ENCODE measurements at regions not wholly inside any gene's neighbourhood (a gene's known extent, or its start where the extent isn't known, plus 50 kb on each side); places are given as distances from the start of the nearest gene placed in this dataset.

- H3K9me3 Mint-ChIP-seq, result no peaks in the 10 kb centered on the region
These were observed 250.4 kb downstream of the PTBP2 start for GRCh38 chr1:96971849-96972602.

GRCh38 chr1:96973605-96974004 lies 252.0 kb downstream of the PTBP2 start:
- Mint-ChIP-seq H3K4me3 (no peak overlapping the region), H3K36me3 (ENCODE audit: insufficient read depth) (no peaks in the 10 kb centered on the region), H3K27me3 (ENCODE audit: low read depth) (peaks cover 21% of the 10 kb centered on the region), H3K9me3 (no peaks in the 10 kb centered on the region), H3K4me1 (ENCODE audit: low read depth) (no peaks in the 10 kb centered on the region)
- ATAC-seq, result no peak
- no peak for DNase-seq

More at GRCh38 chr1:96971849-96972602, 250.4 kb downstream of the PTBP2 start:
- no peaks in the 10 kb centered on the region for H3K36me3 Mint-ChIP-seq (ENCODE audit: insufficient read depth)
- H3K4me1 Mint-ChIP-seq (ENCODE audit: low read depth), result no peaks in the 10 kb centered on the region
- no peak overlapping the region for H3K4me3 Mint-ChIP-seq
- DNase-seq (no peak), ATAC-seq (no peak)
- peaks cover 28% of the 10 kb centered on the region for H3K27me3 Mint-ChIP-seq (ENCODE audit: low read depth)

- no peak for DNase-seq
- Mint-ChIP-seq H3K4me3 (no peak overlapping the region), H3K27me3 (ENCODE audit: low read depth) (peaks cover 11% of the 10 kb centered on the region), H3K9me3 (no peaks in the 10 kb centered on the region), H3K4me1 (ENCODE audit: low read depth) (no peaks in the 10 kb centered on the region), H3K36me3 (ENCODE audit: insufficient read depth) (no peaks in the 10 kb centered on the region)
- no peak for ATAC-seq
These were observed 256.9 kb downstream of the PTBP2 start for GRCh38 chr1:96978444-96978843.

GRCh38 chr1:96978901-96979300 lies 257.3 kb downstream of the PTBP2 start:
- Mint-ChIP-seq H3K27me3 (ENCODE audit: low read depth) (peaks cover 10% of the 10 kb centered on the region), H3K36me3 (ENCODE audit: insufficient read depth) (no peaks in the 10 kb centered on the region), H3K4me3 (no peak overlapping the region), H3K4me1 (ENCODE audit: low read depth) (no peaks in the 10 kb centered on the region), H3K9me3 (no peaks in the 10 kb centered on the region)
- DNase-seq (no peak), ATAC-seq (no peak)

GRCh38 chr1:96979304-96980268 lies 258.0 kb downstream of the PTBP2 start:
- Mint-ChIP-seq H3K27me3 (ENCODE audit: low read depth) (peaks cover 6% of the 10 kb centered on the region), H3K36me3 (ENCODE audit: insufficient read depth) (no peaks in the 10 kb centered on the region), H3K9me3 (no peaks in the 10 kb centered on the region), H3K4me3 (no peak overlapping the region), H3K4me1 (ENCODE audit: low read depth) (no peaks in the 10 kb centered on the region)
- DNase-seq (no peak), ATAC-seq (no peak)

GRCh38 chr1:96980448-96980847 lies 258.9 kb downstream of the PTBP2 start:
- no peaks in the 10 kb centered on the region for H3K36me3 Mint-ChIP-seq (ENCODE audit: insufficient read depth)

GRCh38 chr1:96981181-96981580 lies 259.6 kb downstream of the PTBP2 start:
- no peaks in the 10 kb centered on the region for H3K9me3 Mint-ChIP-seq
- H3K36me3 Mint-ChIP-seq (ENCODE audit: insufficient read depth), result no peaks in the 10 kb centered on the region
- H3K4me3 Mint-ChIP-seq, result no peak overlapping the region
- ATAC-seq, result no peak
- no peaks in the 10 kb centered on the region for H3K4me1 Mint-ChIP-seq (ENCODE audit: low read depth)
- peaks cover 5% of the 10 kb centered on the region for H3K27me3 Mint-ChIP-seq (ENCODE audit: low read depth)
- no peak for DNase-seq

More at GRCh38 chr1:96980448-96980847, 258.9 kb downstream of the PTBP2 start:
- Mint-ChIP-seq H3K4me1 (ENCODE audit: low read depth) (no peaks in the 10 kb centered on the region), H3K9me3 (no peaks in the 10 kb centered on the region), H3K27me3 (ENCODE audit: low read depth) (peaks cover 6% of the 10 kb centered on the region), H3K4me3 (no peak overlapping the region)
- DNase-seq (no peak), ATAC-seq (no peak)

GRCh38 chr1:96982118-96982517 lies 260.5 kb downstream of the PTBP2 start:
- no peak for ATAC-seq
- Mint-ChIP-seq H3K9me3 (no peaks in the 10 kb centered on the region), H3K4me3 (no peak overlapping the region), H3K4me1 (ENCODE audit: low read depth) (no peaks in the 10 kb centered on the region), H3K36me3 (ENCODE audit: insufficient read depth) (no peaks in the 10 kb centered on the region), H3K27me3 (ENCODE audit: low read depth) (peaks cover 5% of the 10 kb centered on the region)
- no peak for DNase-seq

GRCh38 chr1:96983866-96984265 lies 262.3 kb downstream of the PTBP2 start:
- no peak for DNase-seq
- Mint-ChIP-seq H3K9me3 (no peaks in the 10 kb centered on the region), H3K4me1 (ENCODE audit: low read depth) (no peaks in the 10 kb centered on the region), H3K36me3 (ENCODE audit: insufficient read depth) (no peaks in the 10 kb centered on the region), H3K4me3 (no peak overlapping the region), H3K27me3 (ENCODE audit: low read depth) (peaks cover 7% of the 10 kb centered on the region)
- no peak for ATAC-seq

GRCh38 chr1:96987186-96987703 lies 265.7 kb downstream of the PTBP2 start:
- peaks cover 7% of the 10 kb centered on the region for H3K27me3 Mint-ChIP-seq (ENCODE audit: low read depth)
- H3K4me3 Mint-ChIP-seq, result no peak overlapping the region
- no peak for ATAC-seq
- no peaks in the 10 kb centered on the region for H3K4me1 Mint-ChIP-seq (ENCODE audit: low read depth)
- DNase-seq, result no peak
- H3K36me3 Mint-ChIP-seq (ENCODE audit: insufficient read depth), result no peaks in the 10 kb centered on the region
- H3K9me3 Mint-ChIP-seq, result no peaks in the 10 kb centered on the region

GRCh38 chr1:96989302-96989701 lies 267.7 kb downstream of the PTBP2 start:
- ATAC-seq, result no peak
- peaks cover 7% of the 10 kb centered on the region for H3K27me3 Mint-ChIP-seq (ENCODE audit: low read depth)

GRCh38 chr1:96990136-96990535 lies 268.6 kb downstream of the PTBP2 start:
- Mint-ChIP-seq H3K4me3 (no peak overlapping the region), H3K36me3 (ENCODE audit: insufficient read depth) (no peaks in the 10 kb centered on the region), H3K27me3 (ENCODE audit: low read depth) (peaks cover 5% of the 10 kb centered on the region), H3K9me3 (no peaks in the 10 kb centered on the region), H3K4me1 (ENCODE audit: low read depth) (no peaks in the 10 kb centered on the region)
- ATAC-seq (no peak), DNase-seq (no peak)

More at GRCh38 chr1:96989302-96989701, 267.7 kb downstream of the PTBP2 start:
- no peaks in the 10 kb centered on the region for H3K9me3 Mint-ChIP-seq
- DNase-seq, result no peak
- no peak overlapping the region for H3K4me3 Mint-ChIP-seq
- H3K36me3 Mint-ChIP-seq (ENCODE audit: insufficient read depth), result no peaks in the 10 kb centered on the region
- no peaks in the 10 kb centered on the region for H3K4me1 Mint-ChIP-seq (ENCODE audit: low read depth)

GRCh38 chr1:96991261-96991660 lies 269.7 kb downstream of the PTBP2 start:
- no peaks in the 10 kb centered on the region for H3K36me3 Mint-ChIP-seq (ENCODE audit: insufficient read depth)
- DNase-seq, result no peak
- no peak overlapping the region for H3K4me3 Mint-ChIP-seq
- no peak for ATAC-seq
- no peaks in the 10 kb centered on the region for H3K4me1 Mint-ChIP-seq (ENCODE audit: low read depth)
- no peaks in the 10 kb centered on the region for H3K9me3 Mint-ChIP-seq
- H3K27me3 Mint-ChIP-seq (ENCODE audit: low read depth), result peaks cover 2% of the 10 kb centered on the region

GRCh38 chr1:96992871-96993270 lies 271.3 kb downstream of the PTBP2 start:
- no peaks in the 10 kb centered on the region for H3K9me3 Mint-ChIP-seq
- ATAC-seq, result no peak
- H3K27me3 Mint-ChIP-seq (ENCODE audit: low read depth), result peaks cover 2% of the 10 kb centered on the region
- H3K4me1 Mint-ChIP-seq (ENCODE audit: low read depth), result no peaks in the 10 kb centered on the region
- no peak for DNase-seq
- no peaks in the 10 kb centered on the region for H3K36me3 Mint-ChIP-seq (ENCODE audit: insufficient read depth)
- no peak overlapping the region for H3K4me3 Mint-ChIP-seq
